Stimulated activated CD4-positive, alpha-beta T cell treated with anti-CD3 and anti-CD28 coated beads, Interleukin-15, amount 100 ng/mL, for 1 hour (primary cell): ENCODE measurements at regions not wholly inside any gene's neighbourhood (a gene's known extent, or its start where the extent isn't known, plus 50 kb on each side); places are given as distances from the start of the nearest gene placed in this dataset.

Source experiments
- DNase-seq, 2 donors: peaks; one replicate each; pipeline ENCODE4 v3.0.0-alpha.2; 2020; ENCODE audit warnings: low read depth in 1 of 2, low spot score in 1 of 2

DNA sequence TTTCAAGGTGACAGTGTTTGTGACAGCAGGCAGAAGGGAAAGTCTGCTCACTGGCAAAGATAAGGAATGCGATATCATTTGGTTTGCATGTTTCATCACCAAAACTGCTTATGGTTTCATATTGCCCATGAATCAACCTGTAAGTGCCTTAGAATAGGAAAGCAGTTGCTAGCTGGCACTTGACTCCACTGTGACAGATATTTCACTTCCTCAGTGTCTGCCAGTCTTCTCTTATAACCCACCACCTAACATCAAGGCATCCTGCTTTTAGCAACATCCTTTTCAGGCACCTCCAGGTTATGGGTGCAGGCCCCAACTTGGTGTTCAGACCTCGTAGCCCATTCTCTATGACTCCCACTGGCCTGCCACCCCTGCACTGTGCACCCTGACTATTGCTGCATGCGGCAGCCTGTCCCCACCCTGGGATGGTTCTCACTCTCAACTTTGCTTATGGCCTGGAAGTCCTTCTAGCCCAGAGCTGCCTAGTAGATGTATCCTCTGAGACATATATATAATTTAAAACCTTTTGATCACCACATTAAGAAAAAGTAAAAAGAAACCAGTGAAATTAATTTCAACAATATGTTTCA lies 154.4 kb upstream of the RARB start:
- DNase-seq, result no peak

DNA sequence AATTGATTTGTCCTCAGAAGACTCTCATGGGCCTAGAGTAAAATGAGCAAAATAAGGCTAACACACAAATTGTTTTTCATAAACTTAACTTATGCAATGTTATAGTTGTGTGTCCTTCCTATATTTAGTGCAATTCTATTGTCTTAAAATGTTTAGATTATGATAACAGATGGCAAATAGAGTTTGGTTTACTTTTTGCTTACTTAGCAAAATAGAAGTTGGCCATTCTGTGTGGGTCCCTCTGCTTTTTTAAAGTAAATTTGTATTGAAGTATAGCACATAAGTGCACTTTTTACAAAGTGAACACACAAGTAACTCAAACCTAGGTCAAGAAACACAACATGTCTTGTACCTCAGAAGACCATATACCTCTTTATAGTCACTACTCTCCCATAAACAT lies 150.6 kb upstream of the RARB start:
- DNase-seq, result no peak

DNA sequence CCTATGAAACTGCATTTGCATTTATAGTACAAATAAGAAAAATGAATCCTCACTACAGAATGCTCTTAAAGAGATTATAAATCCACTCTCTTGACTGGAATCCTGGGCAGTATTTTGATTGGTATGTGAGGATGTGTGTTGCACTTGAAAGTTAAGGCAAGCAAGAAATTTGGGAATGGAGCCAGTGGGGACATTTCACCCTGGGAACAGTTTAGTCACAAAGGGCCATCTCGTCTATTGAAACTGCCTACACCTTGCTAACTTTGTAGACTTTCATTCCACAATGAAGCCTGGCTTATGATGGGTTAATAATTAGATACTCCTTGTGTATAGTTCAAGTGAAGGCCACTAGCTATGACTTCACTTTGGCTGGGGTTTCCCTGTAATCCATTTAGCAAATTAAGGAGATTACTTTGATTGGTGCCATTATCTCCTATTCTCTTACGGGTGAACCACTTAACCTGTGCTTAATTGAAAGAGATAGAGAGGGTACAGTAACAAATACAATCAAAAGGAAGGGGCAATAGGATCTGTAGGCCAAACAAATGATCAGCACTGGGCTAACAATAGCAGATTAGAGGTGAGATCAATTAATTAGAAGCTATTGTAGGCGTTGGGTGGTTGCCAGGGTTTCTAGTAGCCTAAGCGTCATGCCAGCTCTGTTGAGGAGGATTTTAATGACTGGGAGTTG lies 146.9 kb upstream of the RARB start:
- no peak for DNase-seq

DNA sequence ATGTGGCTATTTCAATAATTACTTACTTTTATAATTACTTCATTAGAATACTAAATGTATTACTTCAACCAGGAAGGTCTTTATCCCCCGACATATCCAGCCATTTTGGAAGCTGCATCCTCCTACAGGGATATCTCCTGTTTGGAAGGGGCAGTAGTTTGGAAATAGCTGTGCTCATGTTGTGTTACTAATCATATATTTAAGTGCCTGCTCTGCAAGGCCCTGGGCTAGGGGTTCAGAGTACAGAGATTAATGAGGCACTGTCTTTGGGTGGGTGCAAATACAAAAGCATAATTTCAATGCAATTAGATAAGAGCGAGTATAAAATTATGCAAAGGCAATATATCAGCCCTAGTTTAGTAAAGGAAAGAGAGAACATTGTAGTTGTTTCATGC lies 146.3 kb upstream of the RARB start:
- DNase-seq, result no peak

DNA sequence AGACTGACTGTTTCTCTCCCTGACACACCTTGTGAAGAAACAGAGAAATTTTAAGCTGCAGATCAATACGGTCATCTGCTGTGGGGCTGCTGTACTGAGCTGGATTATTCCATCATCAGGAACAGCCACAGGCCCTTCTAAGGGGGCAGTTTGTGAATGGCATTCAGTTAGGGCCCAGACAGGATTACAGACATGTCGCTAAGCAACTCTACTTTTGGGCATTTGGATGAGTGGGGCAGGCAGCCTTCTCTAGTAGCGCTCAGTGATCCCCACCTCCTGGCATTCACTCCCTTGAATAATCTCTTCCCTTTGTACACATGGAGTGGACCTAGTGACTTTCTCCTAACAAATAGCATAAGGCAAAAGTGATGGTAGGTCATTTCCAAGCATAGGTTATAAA lies 144.4 kb upstream of the RARB start:
- DNase-seq, result no peak

DNA sequence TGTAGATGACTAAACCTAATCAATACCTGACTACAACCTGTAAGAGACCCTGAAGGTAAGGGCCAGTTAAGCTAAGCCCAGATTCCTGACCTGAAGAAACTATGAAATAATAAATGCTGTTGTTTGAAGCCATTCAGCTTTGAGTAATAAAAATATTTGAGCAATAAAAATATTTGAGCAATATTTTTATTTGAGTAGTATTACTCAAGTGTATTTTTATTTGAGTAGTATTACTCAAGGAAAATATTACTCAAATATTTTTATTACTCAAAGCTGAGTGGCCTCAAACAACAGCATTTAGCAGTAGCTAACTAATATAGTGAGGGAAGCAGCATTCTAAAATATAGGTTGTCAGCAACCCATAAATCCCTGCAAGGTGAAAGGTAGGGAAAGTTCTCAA lies 143.8 kb upstream of the RARB start:
- no peak for DNase-seq

DNA sequence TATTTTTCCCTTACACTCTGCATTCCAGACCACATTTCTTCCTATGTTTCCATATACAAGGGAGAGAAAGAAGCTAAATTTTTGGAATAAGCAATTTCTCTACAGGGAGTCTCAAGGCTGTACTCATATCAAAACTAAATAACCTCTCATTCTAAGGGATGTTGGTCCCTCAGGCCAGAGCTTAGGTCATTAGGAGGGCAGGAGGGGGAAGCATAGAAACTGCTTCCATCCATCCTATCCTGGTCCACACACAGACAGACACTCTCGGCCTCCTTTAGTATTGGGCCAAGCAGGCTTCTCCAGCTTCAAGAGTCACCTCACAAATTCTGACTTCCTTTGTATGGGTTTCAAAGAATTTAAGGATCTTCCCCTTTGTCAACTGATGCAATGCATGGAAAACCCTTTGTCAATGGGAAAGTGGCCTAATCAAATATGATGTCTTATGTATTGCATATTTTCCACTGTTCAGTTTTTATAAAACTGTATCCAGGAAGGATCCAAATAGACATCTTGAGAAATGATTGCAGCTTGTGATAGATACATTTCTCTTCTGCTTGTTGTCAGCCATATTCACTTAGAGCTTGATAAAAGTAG lies 140.7 kb upstream of the RARB start:
- no peak for DNase-seq

DNA sequence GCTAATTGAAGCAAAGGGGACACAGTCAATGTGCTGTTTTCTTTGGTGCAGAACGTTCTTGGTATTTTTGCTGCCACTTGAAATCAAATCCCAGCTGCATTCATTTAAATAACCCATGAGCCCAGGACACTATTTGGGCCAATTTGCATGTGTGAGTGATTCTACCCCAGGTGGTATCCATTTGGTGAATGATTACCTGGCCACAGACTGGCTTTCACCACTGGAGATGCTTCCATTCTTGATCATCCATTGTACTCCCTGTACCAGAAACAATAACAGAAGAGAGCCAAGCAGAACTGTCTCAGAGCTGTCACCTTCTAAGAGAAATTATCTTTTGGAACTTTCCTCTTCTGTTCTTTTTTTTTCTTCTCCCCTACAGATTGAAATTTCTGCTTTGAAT lies 139.7 kb upstream of the RARB start:
- DNase-seq, result no peak

DNA sequence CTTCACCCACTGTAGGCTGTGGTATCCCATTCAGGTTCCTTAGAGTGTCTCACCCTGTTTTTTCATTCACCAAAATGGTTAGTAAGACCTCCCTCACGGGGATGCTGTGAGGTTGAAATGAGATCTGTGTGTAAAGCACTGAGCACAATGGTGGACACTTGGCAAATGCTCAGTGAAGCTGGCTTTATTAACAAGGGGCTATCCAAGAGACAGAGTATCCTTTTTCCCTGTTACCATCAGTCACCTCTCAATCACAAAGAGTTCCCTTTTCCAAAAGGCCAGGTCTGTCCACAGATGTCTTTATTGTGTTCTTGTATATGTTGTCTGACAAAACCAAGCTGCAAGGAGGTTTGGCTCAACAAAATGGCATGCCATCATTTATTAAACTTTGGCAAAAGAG lies 138.9 kb upstream of the RARB start:
- DNase-seq, result no peak

DNA sequence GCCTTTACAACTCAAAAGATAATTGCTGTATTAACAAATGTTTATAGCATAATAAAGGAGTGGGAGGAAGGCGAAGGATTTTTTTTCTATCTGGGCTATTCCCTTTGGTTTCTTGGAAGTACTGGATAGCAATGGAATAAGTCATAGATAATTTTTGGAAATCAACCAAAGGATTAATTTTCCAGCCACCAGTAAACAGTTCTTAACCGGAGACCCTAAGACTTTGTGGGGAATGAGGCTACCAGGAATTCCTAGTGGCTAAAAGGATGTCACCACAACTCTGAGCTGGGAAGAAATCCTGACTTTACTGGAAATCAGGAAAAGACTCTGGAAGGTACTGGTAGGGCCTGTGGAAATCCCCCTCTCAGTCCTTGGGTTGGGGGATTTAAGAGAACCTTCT lies 138.4 kb upstream of the RARB start:
- DNase-seq, result no peak

DNA sequence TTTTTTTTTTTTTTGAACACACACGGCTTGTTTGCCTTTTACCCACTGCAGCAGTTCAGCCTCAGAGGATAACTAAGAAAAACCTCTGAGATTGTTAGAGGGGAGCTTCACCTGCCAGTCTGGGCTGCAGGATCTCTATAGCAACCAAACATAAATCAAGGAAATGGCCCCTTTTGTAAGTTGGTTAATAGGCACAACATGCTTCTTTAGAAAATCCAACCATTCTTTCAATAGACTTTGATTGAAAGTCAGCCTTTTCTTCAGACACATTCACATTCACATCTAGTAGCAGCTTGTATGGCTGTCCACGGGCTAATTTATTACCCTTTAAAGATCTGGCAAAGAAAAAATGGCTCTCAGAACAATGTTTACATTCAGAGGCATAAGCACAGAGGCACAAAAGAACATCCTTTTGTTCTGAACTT lies 136.6 kb upstream of the RARB start:
- DNase-seq, result no peak

DNA sequence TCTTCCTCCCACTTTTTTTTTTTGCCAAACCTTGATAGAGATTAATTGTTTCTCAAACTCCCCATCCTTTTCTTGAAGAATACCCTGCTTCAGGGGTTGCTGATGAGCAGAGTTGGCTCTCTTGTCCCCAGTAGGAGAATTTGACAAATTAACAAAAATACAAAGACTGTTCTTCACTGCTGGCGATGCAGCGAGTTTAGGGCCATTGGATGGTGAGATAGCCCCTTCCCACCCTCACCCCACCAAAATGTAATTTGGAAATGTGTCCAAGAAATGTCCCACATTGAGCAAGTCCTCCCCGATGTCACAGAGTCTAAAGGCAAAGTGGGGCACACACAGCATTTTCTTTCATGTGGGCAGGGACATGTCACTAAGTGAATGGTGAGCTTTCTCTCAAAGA lies 136.0 kb upstream of the RARB start:
- DNase-seq, result no peak

DNA sequence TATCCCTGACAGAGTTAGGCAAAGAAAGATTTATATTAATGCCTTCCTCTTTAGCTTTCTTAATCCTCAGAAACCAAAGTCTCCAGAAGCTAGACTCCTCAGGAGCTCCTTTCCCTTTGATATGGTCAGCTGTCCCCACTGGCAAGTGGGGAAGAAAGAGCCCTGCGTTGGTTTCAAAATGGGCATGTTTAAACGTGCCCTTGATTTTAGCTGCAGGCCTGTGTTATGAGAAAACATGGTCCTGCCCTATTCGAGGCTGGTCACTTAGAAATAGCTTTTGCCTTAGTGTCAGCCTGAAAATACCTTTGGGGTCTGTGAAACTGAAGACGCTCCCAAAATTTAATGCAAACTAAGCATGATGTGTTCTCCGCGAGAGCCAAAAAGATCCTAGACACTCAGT lies 135.5 kb upstream of the RARB start:
- no peak for DNase-seq

DNA sequence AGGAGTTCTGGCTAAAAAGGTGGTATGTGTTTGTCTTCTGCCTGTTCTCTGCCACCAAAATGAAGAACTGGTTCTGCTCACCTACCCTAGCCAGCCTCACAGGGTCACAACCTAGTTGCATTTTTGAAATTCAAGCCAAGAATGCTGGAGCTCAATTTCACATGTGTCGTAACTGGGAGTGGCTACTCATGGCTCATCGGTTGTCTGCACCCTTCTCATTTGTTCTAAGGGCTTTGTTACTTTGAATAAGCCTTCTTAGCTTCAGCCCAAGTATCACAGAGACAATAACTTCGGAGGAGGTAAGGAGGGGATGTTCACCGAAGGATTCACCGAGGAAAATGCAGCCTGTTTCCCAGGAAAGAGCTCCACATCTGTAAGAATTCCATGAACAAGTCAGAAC lies 134.3 kb upstream of the RARB start:
- DNase-seq, result no peak

DNA sequence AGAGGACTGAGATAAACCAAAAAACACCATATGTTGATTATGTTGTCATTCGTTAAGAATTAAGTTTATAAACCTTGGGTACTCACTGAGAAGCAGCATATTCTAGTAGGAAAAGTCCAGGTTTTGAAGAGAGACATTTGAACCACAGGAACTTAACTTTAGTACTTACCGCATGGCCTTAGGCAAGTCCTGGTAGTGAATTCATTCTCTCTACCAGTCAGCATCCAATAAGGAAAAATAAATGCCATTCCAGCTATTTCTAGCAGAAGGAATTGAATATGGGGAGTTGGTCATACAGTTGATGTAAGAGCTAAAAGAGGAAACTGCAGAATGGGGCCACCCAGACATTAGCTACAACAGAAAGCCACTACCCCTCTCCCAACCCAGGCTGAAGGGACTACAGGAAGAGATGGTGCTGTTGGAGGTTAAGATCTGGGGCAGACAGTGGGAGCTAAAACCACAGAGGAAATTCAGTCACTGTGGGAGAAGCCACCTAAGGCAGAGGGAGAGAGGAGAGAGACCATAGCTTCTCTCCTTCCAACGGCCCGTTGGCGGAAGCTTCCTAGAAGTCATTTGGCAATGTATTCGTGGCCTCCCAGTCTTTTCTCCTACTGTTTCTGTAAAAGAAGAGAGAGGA lies 133.8 kb upstream of the RARB start:
- no peak for DNase-seq

DNA sequence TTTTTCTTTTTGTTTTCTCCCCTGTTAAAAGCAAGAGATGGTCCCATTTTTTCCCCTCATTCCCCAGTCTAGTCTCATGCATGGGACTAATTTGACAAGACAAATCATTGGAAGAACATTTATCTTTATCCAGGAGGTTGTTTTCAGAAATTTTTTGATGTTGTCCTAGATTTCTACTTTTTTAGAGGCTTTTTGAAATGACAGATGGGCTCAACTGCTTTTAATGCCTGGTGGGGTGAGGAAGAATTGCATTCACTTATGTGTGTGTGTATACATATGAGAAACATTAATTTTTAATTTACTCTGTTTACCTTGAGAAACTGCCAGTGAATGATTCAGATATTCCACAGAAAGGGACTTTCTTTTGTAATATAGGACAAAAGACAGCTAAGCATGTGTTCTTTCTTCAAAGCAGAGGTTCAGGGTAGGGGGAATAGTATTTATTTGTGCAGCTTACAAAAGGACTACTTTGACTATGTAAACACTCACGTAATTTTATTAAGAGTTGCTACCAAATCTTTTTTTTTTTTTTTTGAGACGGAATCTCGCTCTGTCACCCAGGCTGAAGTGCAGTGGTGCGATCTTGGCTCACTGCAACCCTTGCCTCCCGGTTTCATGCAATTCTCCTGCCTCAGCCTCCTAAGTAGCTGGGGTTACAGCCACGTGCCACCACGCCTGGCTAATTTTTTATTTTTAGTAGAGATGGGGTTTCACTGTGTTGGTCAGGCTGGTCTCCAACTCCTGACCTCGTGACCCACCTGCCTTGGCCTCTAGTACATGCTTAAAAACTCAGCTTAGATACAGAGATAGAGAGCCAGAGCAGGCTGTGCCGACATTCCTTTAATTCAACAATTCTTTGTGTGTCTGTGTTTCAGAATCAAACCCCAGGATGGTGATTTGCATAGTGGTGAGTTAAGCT lies 130.1 kb upstream of the RARB start:
- DNase-seq, result no peak

DNA sequence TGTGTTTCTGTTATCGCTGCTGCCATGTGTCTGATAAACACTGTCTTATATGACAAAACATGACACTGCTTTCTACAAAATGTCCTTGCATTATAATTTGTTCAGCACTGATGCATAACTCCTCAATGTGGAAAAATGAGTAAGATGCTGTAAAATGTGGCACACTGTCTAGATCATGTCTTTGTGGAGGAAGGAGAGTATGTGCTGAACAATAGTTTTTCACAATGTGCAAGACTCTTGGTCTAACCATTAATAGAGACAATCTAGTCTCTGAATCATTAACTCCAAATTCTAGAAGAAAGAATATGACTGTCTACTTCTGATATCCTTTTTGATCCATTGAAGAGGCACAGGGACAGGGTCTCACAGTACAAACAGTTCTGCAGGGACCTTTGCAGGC lies 127.9 kb upstream of the RARB start:
- no peak for DNase-seq

DNA sequence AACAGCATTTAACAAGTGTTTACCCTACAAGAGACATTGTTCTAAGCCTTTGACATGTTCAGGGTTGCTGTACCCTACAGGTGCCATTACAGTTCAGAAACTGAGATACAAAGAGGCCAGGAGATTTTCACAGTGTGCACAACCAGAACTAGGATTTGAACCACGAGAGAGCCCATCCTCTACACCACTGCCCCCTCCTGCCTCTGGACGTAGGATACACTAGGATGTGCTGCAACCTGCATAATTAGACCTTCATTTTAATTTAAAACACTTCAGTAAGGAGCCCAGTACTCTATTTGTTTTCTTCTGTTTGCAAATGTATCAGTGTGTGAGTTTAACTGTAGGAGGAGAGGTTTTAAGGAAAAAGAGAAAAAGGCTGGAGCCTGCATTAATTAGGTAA lies 123.1 kb upstream of the RARB start:
- DNase-seq, result no peak

DNA sequence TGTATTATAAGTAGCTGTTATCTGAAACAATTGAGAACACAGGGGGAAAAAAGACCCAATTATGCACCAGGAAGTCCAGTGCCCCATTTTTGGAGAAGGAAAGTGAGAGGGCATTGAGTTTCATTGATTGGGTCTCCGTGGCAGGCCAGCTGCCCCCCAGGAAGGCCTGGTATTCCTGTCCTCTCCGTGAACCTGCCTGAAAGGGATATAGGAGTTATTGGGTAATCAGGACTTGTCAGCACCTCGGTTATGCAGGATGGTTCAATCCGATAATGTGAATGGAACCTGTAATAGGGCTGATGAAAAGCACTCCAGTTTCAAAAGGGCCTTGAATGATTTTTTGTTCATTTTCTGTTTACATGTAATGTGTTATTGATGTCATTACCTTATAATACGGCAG lies 122.0 kb upstream of the RARB start:
- DNase-seq, result no peak

DNA sequence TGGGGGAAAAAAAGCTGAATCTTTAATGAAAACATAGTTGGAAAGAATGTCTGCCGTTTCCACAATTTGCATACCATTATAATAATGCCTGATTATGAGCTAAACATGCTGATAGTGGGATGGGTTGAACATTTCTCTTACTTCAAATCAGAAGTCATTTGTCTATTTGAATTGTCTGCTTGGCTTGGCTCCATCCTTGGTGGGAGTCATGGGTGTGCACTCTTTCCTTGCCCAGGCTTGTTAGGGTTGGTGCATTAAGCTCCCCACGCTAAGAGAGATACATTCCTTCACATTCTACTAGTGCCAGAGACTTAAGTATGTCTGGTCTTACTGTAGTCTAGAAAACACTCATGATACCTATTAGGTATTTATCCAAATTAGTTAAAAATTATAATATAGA lies 121.4 kb upstream of the RARB start:
- DNase-seq, result no peak

DNA sequence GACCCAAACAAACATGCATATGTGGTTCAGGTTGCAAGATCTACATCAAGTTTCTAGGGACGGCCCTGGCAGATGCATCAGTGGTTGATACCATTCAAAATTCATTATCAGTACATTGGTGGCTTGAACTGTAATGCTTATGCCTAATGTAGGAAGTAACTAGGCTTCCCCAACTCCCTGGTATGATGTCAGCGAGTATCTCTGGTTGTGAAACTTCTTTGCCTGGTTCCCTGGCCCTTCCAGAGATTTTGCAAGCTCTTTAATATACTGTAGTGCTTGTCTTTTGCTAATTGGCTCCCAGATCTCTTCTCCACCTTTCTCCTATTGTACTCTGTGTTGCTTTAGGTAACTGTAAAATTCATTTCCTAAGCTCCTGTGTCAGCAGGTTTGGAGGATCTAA lies 114.8 kb upstream of the RARB start:
- DNase-seq, result no peak
